Epithelial cell of esophagus (primary cell): ENCODE measurements at regions not wholly inside any gene's neighbourhood (a gene's known extent, or its start where the extent isn't known, plus 50 kb on each side); places are given as distances from the start of the nearest gene placed in this dataset.

Experiments used
- DNase-seq: peaks from one replicate; pipeline ENCODE4 v3.0.0; 2010; ENCODE audit warnings: low read depth
- H3K4me3 ChIP-seq: 2 replicates; pipeline ENCODE4 v1.5.1; 2011; ENCODE audit warnings: mild to moderate bottlenecking, low read length, control low read depth
- CTCF ChIP-seq: IDR thresholded peaks from 2 replicates; pipeline ENCODE4 v1.5.1; 2011; ENCODE audit warnings: low read depth, mild to moderate bottlenecking, low read length, control low read depth, inconsistent platforms; ENCODE audit not compliant: insufficient read depth; ENCODE audit errors: missing control alignments

GRCh38 chr4:128355305-128355704 is 67.7 kb upstream of the PGRMC2 start:
- H3K4me3 ChIP-seq: no peak overlapping the region
- TF ChIP-seq CTCF: no peak
- DNase-seq: peak; percentile 16

- DNase-seq: peak; percentile 22
- TF ChIP-seq CTCF: no peak
- H3K4me3 ChIP-seq: no peak overlapping the region
These were observed 66.7 kb upstream of the PGRMC2 start for GRCh38 chr4:128354205-128354821.

- no peak overlapping the region for H3K4me3 ChIP-seq
- no peak for TF ChIP-seq CTCF
- DNase-seq: no peak
These were observed 66.2 kb upstream of the PGRMC2 start for GRCh38 chr4:128353791-128354190.

- no peak for DNase-seq
- no peak for TF ChIP-seq CTCF
- H3K4me3 ChIP-seq: no peak overlapping the region
These were observed 63.9 kb upstream of the PGRMC2 start for GRCh38 chr4:128351502-128351901.

- no peak overlapping the region for H3K4me3 ChIP-seq
- DNase-seq: no peak
- no peak for TF ChIP-seq CTCF
These were observed 62.9 kb upstream of the PGRMC2 start for GRCh38 chr4:128350449-128351045.

GRCh38 chr4:128349921-128350320 is 62.3 kb upstream of the PGRMC2 start:
- H3K4me3 ChIP-seq: no peak overlapping the region
- TF ChIP-seq CTCF: no peak
- peak; percentile 59 for DNase-seq
